ENCODE measurements at regions not wholly inside any gene's neighbourhood (a gene's known extent, or its start where the extent isn't known, plus 50 kb on each side); places are given as distances from the start of the nearest gene placed in this dataset.

- H3K27ac ChIP-seq (ENCODE audit: low read depth, low read length) = no peak overlapping the region
- peaks cover 0 to 1% of the 10 kb centered on the region in 2 donors for H3K27me3 Mint-ChIP-seq
- no peaks in the 10 kb centered on the region for H3K4me1 ChIP-seq (ENCODE audit: insufficient read depth, low read length)
- H3K36me3 Mint-ChIP-seq = no peaks in the 10 kb centered on the region
- peaks cover 0 to 24% (median 11%) of the 10 kb centered on the region in 5 donors for H3K9me3 Mint-ChIP-seq
- H3K4me3 Mint-ChIP-seq = no peak overlapping the region
- H3K4me1 Mint-ChIP-seq = no peaks in the 10 kb centered on the region
- no peaks in the 10 kb centered on the region for H3K9me3 ChIP-seq (ENCODE audit: low read length)
- CTCF ChIA-PET = no interaction called here
- no peaks in the 10 kb centered on the region for H3K36me3 ChIP-seq (ENCODE audit: insufficient read depth, low read length)
- no peak overlapping the region for H3K27ac Mint-ChIP-seq
- POLR2A ChIA-PET = no interaction called here
- no peak for DNase-seq
- no peaks in the 10 kb centered on the region for H3K27me3 ChIP-seq (ENCODE audit: insufficient read depth, low read length, poor library complexity, severe bottlenecking)
- no peak overlapping the region for H3K4me3 ChIP-seq (ENCODE audit: low read length)
These were observed 596.0 kb downstream of the SEMA5A start for GRCh38 chr5:8949908-8950307.

GRCh38 chr5:8952147-8952546, 593.7 kb downstream of the SEMA5A start:
- Mint-ChIP-seq H3K27me3 (no peaks in the 10 kb centered on the region), H3K9me3 (peaks cover 0 to 23% (median 7%) of the 10 kb centered on the region in 5 donors), H3K4me1 (no peaks in the 10 kb centered on the region), H3K27ac (no peak overlapping the region), H3K4me3 (no peak overlapping the region), H3K36me3 (no peaks in the 10 kb centered on the region)
- Histone ChIP-seq H3K9me3 (ENCODE audit: low read length) (no peaks in the 10 kb centered on the region), H3K4me3 (ENCODE audit: low read length) (no peak overlapping the region), H3K27ac (ENCODE audit: low read depth, low read length) (no peak overlapping the region), H3K27me3 (ENCODE audit: insufficient read depth, low read length, poor library complexity, severe bottlenecking) (no peaks in the 10 kb centered on the region), H3K4me1 (ENCODE audit: insufficient read depth, low read length) (no peaks in the 10 kb centered on the region), H3K36me3 (ENCODE audit: insufficient read depth, low read length) (no peaks in the 10 kb centered on the region)
- no peak for DNase-seq
- POLR2A ChIA-PET = no interaction called here
- CTCF ChIA-PET = no interaction called here

- Mint-ChIP-seq H3K4me3 (no peak overlapping the region), H3K9me3 (peaks cover 0 to 22% (median 7%) of the 10 kb centered on the region in 5 donors), H3K36me3 (no peaks in the 10 kb centered on the region), H3K27me3 (no peaks in the 10 kb centered on the region), H3K4me1 (no peaks in the 10 kb centered on the region), H3K27ac (no peak overlapping the region)
- Histone ChIP-seq H3K27me3 (ENCODE audit: insufficient read depth, low read length, poor library complexity, severe bottlenecking) (no peaks in the 10 kb centered on the region), H3K4me1 (ENCODE audit: insufficient read depth, low read length) (no peaks in the 10 kb centered on the region), H3K27ac (ENCODE audit: low read depth, low read length) (no peak overlapping the region), H3K9me3 (ENCODE audit: low read length) (no peaks in the 10 kb centered on the region), H3K4me3 (ENCODE audit: low read length) (no peak overlapping the region), H3K36me3 (ENCODE audit: insufficient read depth, low read length) (no peaks in the 10 kb centered on the region)
- DNase-seq = no peak
- ChIA-PET CTCF (no interaction called here), POLR2A (no interaction called here)
These were observed 592.9 kb downstream of the SEMA5A start for GRCh38 chr5:8953016-8953415.

GRCh38 chr5:8953911-8954438, 591.9 kb downstream of the SEMA5A start:
- Mint-ChIP-seq H3K27me3 (no peaks in the 10 kb centered on the region), H3K4me3 (no peak overlapping the region), H3K36me3 (no peaks in the 10 kb centered on the region), H3K27ac (no peak overlapping the region), H3K9me3 (peaks cover 0 to 27% (median 7%) of the 10 kb centered on the region in 5 donors), H3K4me1 (no peaks in the 10 kb centered on the region)
- Histone ChIP-seq H3K27ac (ENCODE audit: low read depth, low read length) (no peak overlapping the region), H3K9me3 (ENCODE audit: low read length) (no peaks in the 10 kb centered on the region), H3K4me1 (ENCODE audit: insufficient read depth, low read length) (no peaks in the 10 kb centered on the region), H3K4me3 (ENCODE audit: low read length) (no peak overlapping the region), H3K36me3 (ENCODE audit: insufficient read depth, low read length) (no peaks in the 10 kb centered on the region), H3K27me3 (ENCODE audit: insufficient read depth, low read length, poor library complexity, severe bottlenecking) (no peaks in the 10 kb centered on the region)
- ChIA-PET CTCF (no interaction called here), POLR2A (no interaction called here)
- DNase-seq = no peak

GRCh38 chr5:8954801-8955200, 591.1 kb downstream of the SEMA5A start:
- Mint-ChIP-seq H3K36me3 (no peaks in the 10 kb centered on the region), H3K4me3 (no peak overlapping the region), H3K27ac (no peak overlapping the region), H3K4me1 (no peaks in the 10 kb centered on the region), H3K9me3 (peaks cover 0 to 27% (median 6%) of the 10 kb centered on the region in 5 donors), H3K27me3 (no peaks in the 10 kb centered on the region)
- Histone ChIP-seq H3K9me3 (ENCODE audit: low read length) (no peaks in the 10 kb centered on the region), H3K4me1 (ENCODE audit: insufficient read depth, low read length) (no peaks in the 10 kb centered on the region), H3K36me3 (ENCODE audit: insufficient read depth, low read length) (no peaks in the 10 kb centered on the region), H3K4me3 (ENCODE audit: low read length) (no peak overlapping the region), H3K27ac (ENCODE audit: low read depth, low read length) (no peak overlapping the region), H3K27me3 (ENCODE audit: insufficient read depth, low read length, poor library complexity, severe bottlenecking) (no peaks in the 10 kb centered on the region)
- DNase-seq = no peak
- ChIA-PET POLR2A (no interaction called here), CTCF (no interaction called here)

- no peak overlapping the region for H3K27ac Mint-ChIP-seq
- no peak for DNase-seq
- no peaks in the 10 kb centered on the region for H3K36me3 Mint-ChIP-seq
- POLR2A ChIA-PET = no interaction called here
- Histone ChIP-seq H3K4me1 (ENCODE audit: insufficient read depth, low read length) (no peaks in the 10 kb centered on the region), H3K9me3 (ENCODE audit: low read length) (no peaks in the 10 kb centered on the region), H3K27me3 (ENCODE audit: insufficient read depth, low read length, poor library complexity, severe bottlenecking) (no peaks in the 10 kb centered on the region), H3K27ac (ENCODE audit: low read depth, low read length) (no peak overlapping the region), H3K36me3 (ENCODE audit: insufficient read depth, low read length) (no peaks in the 10 kb centered on the region), H3K4me3 (ENCODE audit: low read length) (no peak overlapping the region)
- H3K4me3 Mint-ChIP-seq = no peak overlapping the region
- H3K9me3 Mint-ChIP-seq = peaks cover 0 to 27% (median 5%) of the 10 kb centered on the region in 5 donors
- H3K27me3 Mint-ChIP-seq = no peaks in the 10 kb centered on the region
- H3K4me1 Mint-ChIP-seq = no peaks in the 10 kb centered on the region
- CTCF ChIA-PET = no interaction called here
These were observed 589.2 kb downstream of the SEMA5A start for GRCh38 chr5:8956659-8957058.

GRCh38 chr5:8958602-8959001, 587.3 kb downstream of the SEMA5A start:
- Histone ChIP-seq H3K36me3 (ENCODE audit: insufficient read depth, low read length) (no peaks in the 10 kb centered on the region), H3K4me3 (ENCODE audit: low read length) (no peak overlapping the region), H3K4me1 (ENCODE audit: insufficient read depth, low read length) (no peaks in the 10 kb centered on the region), H3K27me3 (ENCODE audit: insufficient read depth, low read length, poor library complexity, severe bottlenecking) (no peaks in the 10 kb centered on the region), H3K27ac (ENCODE audit: low read depth, low read length) (no peak overlapping the region), H3K9me3 (ENCODE audit: low read length) (no peaks in the 10 kb centered on the region)
- Mint-ChIP-seq H3K4me3 (no peak overlapping the region), H3K27ac (no peak overlapping the region), H3K9me3 (peaks cover 0 to 32% (median 5%) of the 10 kb centered on the region in 5 donors), H3K36me3 (no peaks in the 10 kb centered on the region), H3K27me3 (no peaks in the 10 kb centered on the region), H3K4me1 (no peaks in the 10 kb centered on the region)
- CTCF ChIA-PET = no interaction called here
- POLR2A ChIA-PET = no interaction called here
- no peak for DNase-seq

- Mint-ChIP-seq H3K27ac (no peak overlapping the region), H3K4me1 (no peaks in the 10 kb centered on the region), H3K27me3 (no peaks in the 10 kb centered on the region), H3K9me3 (peaks cover 5 to 22% (median 7%) of the 10 kb centered on the region in 5 donors), H3K36me3 (no peaks in the 10 kb centered on the region), H3K4me3 (no peak overlapping the region)
- POLR2A ChIA-PET = no interaction called here
- no peaks in the 10 kb centered on the region for H3K9me3 ChIP-seq (ENCODE audit: low read length)
- no peaks in the 10 kb centered on the region for H3K36me3 ChIP-seq (ENCODE audit: insufficient read depth, low read length)
- no peak overlapping the region for H3K27ac ChIP-seq (ENCODE audit: low read depth, low read length)
- H3K27me3 ChIP-seq (ENCODE audit: insufficient read depth, low read length, poor library complexity, severe bottlenecking) = no peaks in the 10 kb centered on the region
- H3K4me3 ChIP-seq (ENCODE audit: low read length) = no peak overlapping the region
- no peaks in the 10 kb centered on the region for H3K4me1 ChIP-seq (ENCODE audit: insufficient read depth, low read length)
- DNase-seq = no peak
- CTCF ChIA-PET = no interaction called here
These were observed 584.7 kb downstream of the SEMA5A start for GRCh38 chr5:8961219-8961618.

- no peaks in the 10 kb centered on the region for H3K9me3 ChIP-seq (ENCODE audit: low read length)
- CTCF ChIA-PET = no interaction called here
- H3K4me3 Mint-ChIP-seq = no peak overlapping the region
- no peaks in the 10 kb centered on the region for H3K36me3 ChIP-seq (ENCODE audit: insufficient read depth, low read length)
- no peak for DNase-seq
- no peak overlapping the region for H3K4me3 ChIP-seq (ENCODE audit: low read length)
- H3K4me1 ChIP-seq (ENCODE audit: insufficient read depth, low read length) = no peaks in the 10 kb centered on the region
- POLR2A ChIA-PET = no interaction called here
- H3K36me3 Mint-ChIP-seq = no peaks in the 10 kb centered on the region
- H3K27me3 Mint-ChIP-seq = no peaks in the 10 kb centered on the region
- H3K4me1 Mint-ChIP-seq = no peaks in the 10 kb centered on the region
- no peaks in the 10 kb centered on the region for H3K27me3 ChIP-seq (ENCODE audit: insufficient read depth, low read length, poor library complexity, severe bottlenecking)
- no peak overlapping the region for H3K27ac ChIP-seq (ENCODE audit: low read depth, low read length)
- no peak overlapping the region for H3K27ac Mint-ChIP-seq
- peaks cover 4 to 15% (median 8%) of the 10 kb centered on the region in 5 donors for H3K9me3 Mint-ChIP-seq
These were observed 583.9 kb downstream of the SEMA5A start for GRCh38 chr5:8961956-8962355.

Measured in CD8-positive, alpha-beta memory T cell (primary cell).